ENCODE measurements at regions not wholly inside any gene's neighbourhood (a gene's known extent, or its start where the extent isn't known, plus 50 kb on each side); places are given as distances from the start of the nearest gene placed in this dataset.

DNA sequence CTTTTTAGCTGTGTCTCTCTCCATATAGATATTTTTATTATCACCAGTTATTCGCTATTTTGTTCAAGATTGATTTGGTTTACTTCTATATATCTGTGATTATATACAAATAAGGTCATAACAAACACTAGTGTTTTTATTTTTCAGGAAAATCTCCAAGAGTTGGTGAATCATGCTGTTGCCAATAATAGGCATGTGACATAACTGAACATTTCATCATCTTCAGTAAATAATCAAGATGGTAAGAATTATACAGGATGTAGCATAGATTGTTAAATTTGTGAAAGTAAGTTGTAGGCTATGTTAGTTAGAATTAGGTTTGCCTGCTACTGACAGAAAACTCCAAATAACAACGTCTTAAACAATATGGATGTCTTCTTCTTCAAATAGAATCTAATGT lies 240.9 kb upstream of the PDE3A start:
- no peaks in the 10 kb centered on the region for H3K36me3 ChIP-seq (replicated peaks)
- no peak for TF ChIP-seq CTCF (IDR thresholded peaks at IDR 0.05; ENCODE audit: low read depth, low read length, missing control alignments)
- in situ Hi-C loops (cut with HindIII; ENCODE audit: low pct_ligation_motif_present, low sequenced_read_pairs): no loop called here
- H3K27ac ChIP-seq: no peak overlapping the region
- H3K27me3 ChIP-seq (replicated peaks): no peaks in the 10 kb centered on the region
- H3K4me3 ChIP-seq (ENCODE audit: low read depth, low read length): no peak overlapping the region
- no peak for DNase-seq

- Histone ChIP-seq H3K36me3 (replicated peaks) (no peaks in the 10 kb centered on the region), H3K4me3 (ENCODE audit: low read depth, low read length) (no peak overlapping the region), H3K27me3 (replicated peaks) (no peaks in the 10 kb centered on the region), H3K27ac (no peak overlapping the region)
- TF ChIP-seq CTCF (IDR thresholded peaks at IDR 0.05; ENCODE audit: low read depth, low read length, missing control alignments): no peak
- in situ Hi-C loops (cut with HindIII; ENCODE audit: low pct_ligation_motif_present, low sequenced_read_pairs): no loop called here
- no peak for DNase-seq
Measured at GRCh38 chr12:20128928-20129327, 239.4 kb upstream of the PDE3A start.

GRCh38 chr12:20132818-20133217 lies 235.5 kb upstream of the PDE3A start:
- H3K4me3 ChIP-seq (ENCODE audit: low read depth, low read length): no peak overlapping the region
- H3K27me3 ChIP-seq (replicated peaks): no peaks in the 10 kb centered on the region
- TF ChIP-seq CTCF (IDR thresholded peaks at IDR 0.05; ENCODE audit: low read depth, low read length, missing control alignments): no peak
- H3K36me3 ChIP-seq (replicated peaks): no peaks in the 10 kb centered on the region
- DNase-seq: no peak
- in situ Hi-C loops (cut with HindIII; ENCODE audit: low pct_ligation_motif_present, low sequenced_read_pairs): no loop called here
- no peak overlapping the region for H3K27ac ChIP-seq

DNA sequence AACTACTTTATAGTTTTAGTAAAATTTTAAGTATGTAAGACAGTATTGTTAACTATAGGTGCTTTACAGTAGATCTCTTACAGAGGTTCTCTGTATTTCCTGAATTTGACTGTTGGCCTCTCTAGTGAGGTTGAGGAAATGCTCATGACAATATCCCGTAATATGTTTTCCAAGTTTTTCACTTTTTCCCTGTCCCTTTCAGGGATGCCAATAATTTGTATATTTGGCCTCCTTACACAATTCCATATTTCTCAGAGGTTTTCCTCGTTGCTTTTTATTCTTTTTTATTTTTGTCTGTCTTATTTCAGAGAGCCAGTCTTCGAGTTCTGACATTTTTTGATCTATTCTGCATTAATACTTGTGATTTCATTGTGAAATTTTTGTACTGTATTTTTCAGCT lies 233.7 kb upstream of the PDE3A start:
- no peaks in the 10 kb centered on the region for H3K36me3 ChIP-seq (replicated peaks)
- no peaks in the 10 kb centered on the region for H3K27me3 ChIP-seq (replicated peaks)
- no peak overlapping the region for H3K27ac ChIP-seq
- in situ Hi-C loops (cut with HindIII; ENCODE audit: low pct_ligation_motif_present, low sequenced_read_pairs): no loop called here
- no peak for TF ChIP-seq CTCF (IDR thresholded peaks at IDR 0.05; ENCODE audit: low read depth, low read length, missing control alignments)
- DNase-seq: no peak
- no peak overlapping the region for H3K4me3 ChIP-seq (ENCODE audit: low read depth, low read length)

DNA sequence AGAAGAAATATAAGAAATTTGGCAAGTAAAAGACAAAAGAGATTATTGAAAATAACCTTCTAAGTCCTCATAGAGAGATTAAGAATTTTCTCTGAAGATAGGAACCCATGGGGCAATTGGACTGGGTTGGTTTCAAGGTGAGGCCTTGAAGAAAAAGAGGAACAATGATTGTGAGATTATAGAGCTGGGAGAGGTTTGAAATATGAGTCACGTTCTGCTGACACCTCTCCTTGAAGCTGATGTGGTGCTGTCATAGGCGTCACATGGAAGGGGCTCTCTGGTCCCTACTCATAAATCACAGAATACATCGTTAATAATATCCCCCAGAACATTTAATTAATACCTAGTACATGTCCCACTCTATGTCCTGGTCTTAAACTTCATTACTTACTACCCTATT lies 227.6 kb upstream of the PDE3A start:
- Histone ChIP-seq H3K36me3 (replicated peaks) (no peaks in the 10 kb centered on the region), H3K27ac (no peak overlapping the region), H3K27me3 (replicated peaks) (no peaks in the 10 kb centered on the region), H3K4me3 (ENCODE audit: low read depth, low read length) (no peak overlapping the region)
- DNase-seq: no peak
- TF ChIP-seq CTCF (IDR thresholded peaks at IDR 0.05; ENCODE audit: low read depth, low read length, missing control alignments): no peak
- in situ Hi-C loops (cut with HindIII; ENCODE audit: low pct_ligation_motif_present, low sequenced_read_pairs): no loop called here

- H3K36me3 ChIP-seq (replicated peaks): no peaks in the 10 kb centered on the region
- TF ChIP-seq CTCF (IDR thresholded peaks at IDR 0.05; ENCODE audit: low read depth, low read length, missing control alignments): no peak
- no peak for DNase-seq
- no peaks in the 10 kb centered on the region for H3K27me3 ChIP-seq (replicated peaks)
- no peak overlapping the region for H3K4me3 ChIP-seq (ENCODE audit: low read depth, low read length)
- in situ Hi-C loops (cut with HindIII; ENCODE audit: low pct_ligation_motif_present, low sequenced_read_pairs): no loop called here
- H3K27ac ChIP-seq: no peak overlapping the region
Measured at GRCh38 chr12:20142316-20142715, 226.0 kb upstream of the PDE3A start.

Measured in brain microvascular endothelial cell (primary cell).